ENCODE measurements at regions not wholly inside any gene's neighbourhood (a gene's known extent, or its start where the extent isn't known, plus 50 kb on each side); places are given as distances from the start of the nearest gene placed in this dataset.

DNA sequence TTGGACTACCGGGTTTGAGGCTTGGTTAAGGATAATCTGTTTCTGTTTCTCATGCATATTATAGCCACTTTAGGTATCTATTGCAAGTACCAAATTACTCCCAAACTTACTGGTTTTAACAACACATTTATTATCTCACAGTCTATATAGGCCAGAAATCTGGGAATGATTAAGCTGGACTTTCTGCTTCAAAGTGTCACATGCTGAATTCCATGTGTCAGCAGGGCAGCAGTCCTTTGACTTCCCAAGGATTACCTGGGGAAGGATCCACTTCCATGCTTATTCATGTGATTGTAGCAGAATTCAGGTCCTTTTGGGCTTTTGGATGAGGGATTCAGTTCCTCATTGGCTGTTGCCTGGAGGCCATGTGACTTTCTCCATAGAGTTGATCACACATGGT lies 349.0 kb upstream of the TRAM1L1 start:
- no peak for TF ChIP-seq EZH2phosphoT487 (IDR thresholded peaks at IDR 0.05; ENCODE audit: borderline replicate concordance, low read depth)
- TF ChIP-seq, protein P1, sequence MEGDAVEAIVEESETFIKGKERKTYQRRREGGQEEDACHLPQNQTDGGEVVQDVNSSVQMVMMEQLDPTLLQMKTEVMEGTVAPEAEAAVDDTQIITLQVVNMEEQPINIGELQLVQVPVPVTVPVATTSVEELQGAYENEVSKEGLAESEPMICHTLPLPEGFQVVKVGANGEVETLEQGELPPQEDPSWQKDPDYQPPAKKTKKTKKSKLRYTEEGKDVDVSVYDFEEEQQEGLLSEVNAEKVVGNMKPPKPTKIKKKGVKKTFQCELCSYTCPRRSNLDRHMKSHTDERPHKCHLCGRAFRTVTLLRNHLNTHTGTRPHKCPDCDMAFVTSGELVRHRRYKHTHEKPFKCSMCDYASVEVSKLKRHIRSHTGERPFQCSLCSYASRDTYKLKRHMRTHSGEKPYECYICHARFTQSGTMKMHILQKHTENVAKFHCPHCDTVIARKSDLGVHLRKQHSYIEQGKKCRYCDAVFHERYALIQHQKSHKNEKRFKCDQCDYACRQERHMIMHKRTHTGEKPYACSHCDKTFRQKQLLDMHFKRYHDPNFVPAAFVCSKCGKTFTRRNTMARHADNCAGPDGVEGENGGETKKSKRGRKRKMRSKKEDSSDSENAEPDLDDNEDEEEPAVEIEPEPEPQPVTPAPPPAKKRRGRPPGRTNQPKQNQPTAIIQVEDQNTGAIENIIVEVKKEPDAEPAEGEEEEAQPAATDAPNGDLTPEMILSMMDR (IDR thresholded peaks at IDR 0.05), result no peak
- no peak for TF ChIP-seq MXI1 (IDR thresholded peaks at IDR 0.05; ENCODE audit: low read depth, low read length)
- TF ChIP-seq POLR2AphosphoS5 (IDR thresholded peaks at IDR 0.05; ENCODE audit: low read depth, low read length), result no peak
- TF ChIP-seq NRF1 (IDR thresholded peaks at IDR 0.05; ENCODE audit: low read depth, low read length), result no peak
- no peak for TF ChIP-seq GABPA (IDR thresholded peaks at IDR 0.05; ENCODE audit: low read depth)

Measured in SK-N-SH (cell line).